Mononuclear cell (primary cell): ENCODE measurements at regions not wholly inside any gene's neighbourhood (a gene's known extent, or its start where the extent isn't known, plus 50 kb on each side); places are given as distances from the start of the nearest gene placed in this dataset.

Source experiments
- H3K27me3 ChIP-seq: 2 replicates; pipeline ENCODE4 v1.6.0; 2011; ENCODE audit warnings: low read length, control low read depth; ENCODE audit not compliant: insufficient read depth
- H3K4me1 ChIP-seq: 2 replicates; pipeline ENCODE4 v1.5.1; 2011; ENCODE audit warnings: mild to moderate bottlenecking, low read length, control low read depth; ENCODE audit not compliant: insufficient read depth
- H3K4me3 ChIP-seq: 2 replicates; pipeline ENCODE4 v1.5.1; 2011; ENCODE audit warnings: mild to moderate bottlenecking, low read length, moderate library complexity
- H3K9me3 ChIP-seq: 2 replicates; pipeline ENCODE4 v1.5.1; 2011; ENCODE audit warnings: low read depth, mild to moderate bottlenecking, control low read depth, low read length

DNA sequence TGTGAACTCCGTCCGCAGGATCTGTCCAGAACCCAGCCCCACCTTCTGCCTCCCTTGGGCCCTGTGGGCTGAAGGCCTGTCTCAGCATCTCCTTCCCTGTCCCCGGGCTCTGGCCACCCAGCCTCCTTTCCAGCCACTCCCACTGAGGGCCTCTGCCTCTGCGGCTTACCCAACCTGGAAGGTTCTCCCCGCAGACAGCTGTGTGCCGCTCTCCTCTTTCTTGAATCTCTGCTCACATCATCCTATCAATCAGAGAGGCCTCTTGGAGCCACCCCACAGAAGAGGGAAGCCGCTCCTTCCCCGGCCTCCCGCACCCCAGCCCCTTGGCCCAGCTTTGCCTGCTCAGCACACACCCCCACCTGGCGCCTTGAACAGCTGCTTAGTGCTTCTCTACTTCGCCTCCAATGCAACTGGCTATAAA, 81.5 kb upstream of the UNC5A start:
- peaks cover 3% of the 10 kb centered on the region for H3K27me3 ChIP-seq
- H3K4me3 ChIP-seq: no peak overlapping the region
- H3K4me1 ChIP-seq: no peaks in the 10 kb centered on the region
- no peaks in the 10 kb centered on the region for H3K9me3 ChIP-seq

GRCh38 chr5:176730815-176731475, 79.4 kb upstream of the UNC5A start:
- Histone ChIP-seq H3K4me1 (no peaks in the 10 kb centered on the region), H3K27me3 (peaks cover 3% of the 10 kb centered on the region), H3K9me3 (no peaks in the 10 kb centered on the region), H3K4me3 (no peak overlapping the region)

GRCh38 chr5:176731506-176732160, 78.7 kb upstream of the UNC5A start:
- H3K4me1 ChIP-seq: no peaks in the 10 kb centered on the region
- no peak overlapping the region for H3K4me3 ChIP-seq
- H3K27me3 ChIP-seq: peaks cover 2% of the 10 kb centered on the region
- H3K9me3 ChIP-seq: no peaks in the 10 kb centered on the region

DNA sequence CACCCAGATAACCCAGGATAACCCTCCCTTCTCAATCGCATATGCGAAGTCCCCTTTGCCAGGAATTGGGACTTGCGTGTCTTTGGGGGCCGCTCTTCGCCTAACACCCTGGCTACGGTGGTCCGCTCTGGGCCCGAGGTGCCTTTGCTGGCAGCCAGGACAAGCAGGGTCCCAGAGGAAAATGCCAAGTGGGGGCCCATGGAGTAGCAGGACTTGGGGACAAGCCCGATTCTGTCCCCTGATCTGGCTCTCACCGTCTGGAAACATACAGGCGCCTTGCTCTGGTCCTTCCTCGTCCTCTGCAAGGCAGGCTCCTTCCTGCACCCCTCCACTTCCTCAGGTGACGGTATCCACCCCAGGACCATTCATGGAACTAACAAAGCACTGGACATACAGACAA, 78.1 kb upstream of the UNC5A start:
- H3K27me3 ChIP-seq: no peaks in the 10 kb centered on the region
- no peak overlapping the region for H3K4me3 ChIP-seq
- H3K9me3 ChIP-seq: no peaks in the 10 kb centered on the region
- no peaks in the 10 kb centered on the region for H3K4me1 ChIP-seq

GRCh38 chr5:176732736-176733405, 77.5 kb upstream of the UNC5A start:
- no peak overlapping the region for H3K4me3 ChIP-seq
- H3K4me1 ChIP-seq: no peaks in the 10 kb centered on the region
- no peaks in the 10 kb centered on the region for H3K27me3 ChIP-seq
- no peaks in the 10 kb centered on the region for H3K9me3 ChIP-seq

- Histone ChIP-seq H3K4me1 (no peaks in the 10 kb centered on the region), H3K27me3 (no peaks in the 10 kb centered on the region), H3K4me3 (no peak overlapping the region), H3K9me3 (no peaks in the 10 kb centered on the region)
These were observed 76.7 kb upstream of the UNC5A start for GRCh38 chr5:176733406-176734262.

DNA sequence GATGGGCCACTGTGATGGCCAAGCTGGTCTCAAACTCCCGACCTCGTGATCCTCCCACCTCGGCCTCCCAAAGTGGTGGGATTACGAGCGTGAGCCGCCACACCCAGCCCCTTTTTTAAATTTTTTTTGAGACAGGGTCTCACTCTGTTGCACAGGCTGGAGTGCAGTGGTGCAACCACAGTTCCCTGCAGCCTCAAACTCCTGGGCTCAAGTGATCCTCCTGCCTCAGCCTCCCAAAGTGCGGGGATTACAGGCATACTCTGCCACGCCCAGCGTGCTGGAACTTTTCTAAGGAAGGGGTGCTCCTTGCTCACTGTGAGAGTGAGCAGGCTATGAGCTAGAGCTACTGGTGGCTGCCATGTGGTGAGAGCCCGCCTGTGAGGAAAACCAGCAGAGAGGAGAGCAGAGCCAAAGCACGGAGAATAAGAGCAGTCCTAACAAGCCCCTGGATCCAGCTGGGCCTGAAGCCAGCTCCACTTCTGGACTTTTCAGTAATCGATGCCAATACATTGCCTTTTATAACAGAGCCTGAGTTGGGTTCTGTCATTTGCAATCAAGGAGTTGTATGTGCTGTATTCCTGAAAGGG, 75.5 kb upstream of the UNC5A start:
- peaks cover 11% of the 10 kb centered on the region for H3K27me3 ChIP-seq

DNA sequence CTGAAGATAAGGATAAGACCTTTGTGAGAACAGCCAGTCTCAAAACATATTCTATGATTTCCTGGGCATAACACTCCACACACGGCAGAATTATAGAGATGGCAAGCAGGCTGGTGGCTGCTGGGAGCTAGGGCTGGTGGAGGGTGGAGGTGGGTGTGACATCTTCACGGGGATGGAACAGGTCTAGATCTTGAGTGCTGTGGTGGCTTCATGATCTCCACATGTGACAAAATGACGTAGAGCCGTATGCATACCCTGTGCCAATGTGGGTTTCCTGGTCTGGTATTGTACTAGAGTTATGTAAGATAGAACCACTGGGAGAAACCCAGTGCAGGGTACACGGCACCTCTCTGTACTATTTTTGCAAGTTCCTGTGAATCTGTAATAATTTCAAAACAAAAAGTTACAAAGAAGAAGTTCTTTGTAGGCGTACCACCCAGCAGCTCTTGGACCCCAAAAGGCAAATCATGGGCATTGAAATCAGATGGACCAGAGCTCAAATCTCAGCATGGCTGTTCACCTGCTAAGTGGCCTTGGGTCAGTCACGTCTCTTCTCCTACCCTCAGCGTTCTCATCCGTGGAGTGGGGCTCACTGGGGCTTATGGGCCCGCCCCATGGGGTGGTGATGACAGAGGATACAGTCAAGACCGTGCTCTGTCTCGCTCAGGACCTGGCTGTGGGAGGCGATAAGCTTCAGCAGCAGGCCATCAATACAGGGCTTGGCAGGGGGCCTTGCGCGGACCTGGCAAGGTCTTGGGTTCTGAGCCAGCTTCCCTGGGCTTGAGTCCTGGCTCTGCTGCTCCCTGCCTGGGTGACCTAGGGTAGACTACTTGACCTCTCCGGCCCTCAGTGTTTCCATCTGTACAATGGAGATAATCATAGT, 74.7 kb upstream of the UNC5A start:
- Histone ChIP-seq H3K4me1 (no peaks in the 10 kb centered on the region), H3K4me3 (no peak overlapping the region), H3K27me3 (peaks cover 14% of the 10 kb centered on the region), H3K9me3 (no peaks in the 10 kb centered on the region)

More for the DNA sequence above, 75.5 kb upstream of the UNC5A start:
- Histone ChIP-seq H3K4me3 (no peak overlapping the region), H3K9me3 (no peaks in the 10 kb centered on the region), H3K4me1 (no peaks in the 10 kb centered on the region)

- H3K27me3 ChIP-seq: peaks cover 19% of the 10 kb centered on the region
- H3K4me3 ChIP-seq: no peak overlapping the region
- no peaks in the 10 kb centered on the region for H3K4me1 ChIP-seq
- no peaks in the 10 kb centered on the region for H3K9me3 ChIP-seq
These were observed 73.9 kb upstream of the UNC5A start for GRCh38 chr5:176736301-176736930.

DNA sequence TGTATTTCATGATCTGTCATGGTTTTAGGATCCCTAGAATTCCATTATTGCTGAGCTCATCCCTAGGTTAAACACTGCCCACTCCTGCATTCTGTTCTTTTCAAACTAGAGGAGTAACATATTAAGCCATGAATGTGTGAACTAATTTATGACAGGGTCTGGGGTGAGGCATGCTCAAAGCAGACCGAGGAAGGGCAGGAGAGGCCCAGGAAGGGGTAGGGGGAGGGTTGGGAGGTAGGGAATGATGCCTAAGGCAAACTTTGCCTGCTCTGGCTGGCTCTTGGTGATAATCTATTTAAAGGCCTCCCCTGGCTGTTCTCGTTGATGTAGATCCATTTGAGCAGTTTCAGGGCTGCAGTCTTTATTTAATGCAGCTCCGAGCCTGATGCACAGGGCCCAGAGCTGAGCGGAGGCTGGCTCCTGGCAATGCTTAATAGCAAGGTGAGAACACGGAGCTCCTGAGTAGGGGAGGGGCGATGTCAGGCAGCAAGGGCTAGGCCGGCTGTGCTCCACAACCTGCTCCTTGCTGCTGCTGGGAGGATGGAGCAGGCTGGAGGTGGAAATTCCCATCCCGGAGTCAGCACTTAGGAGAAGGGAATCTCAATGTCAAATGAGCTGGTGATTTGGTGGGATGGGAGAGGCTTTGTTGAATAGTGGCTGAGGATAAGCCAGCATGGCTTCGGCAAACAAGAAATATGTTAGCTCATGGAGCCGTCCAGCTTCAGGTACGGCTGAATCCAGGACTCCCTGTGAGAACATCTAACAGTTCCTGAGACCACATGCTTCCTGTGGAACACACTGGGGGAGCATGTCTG, 73.2 kb upstream of the UNC5A start:
- H3K4me1 ChIP-seq: no peaks in the 10 kb centered on the region
- peaks cover 24% of the 10 kb centered on the region for H3K27me3 ChIP-seq
- no peaks in the 10 kb centered on the region for H3K9me3 ChIP-seq
- no peak overlapping the region for H3K4me3 ChIP-seq

DNA sequence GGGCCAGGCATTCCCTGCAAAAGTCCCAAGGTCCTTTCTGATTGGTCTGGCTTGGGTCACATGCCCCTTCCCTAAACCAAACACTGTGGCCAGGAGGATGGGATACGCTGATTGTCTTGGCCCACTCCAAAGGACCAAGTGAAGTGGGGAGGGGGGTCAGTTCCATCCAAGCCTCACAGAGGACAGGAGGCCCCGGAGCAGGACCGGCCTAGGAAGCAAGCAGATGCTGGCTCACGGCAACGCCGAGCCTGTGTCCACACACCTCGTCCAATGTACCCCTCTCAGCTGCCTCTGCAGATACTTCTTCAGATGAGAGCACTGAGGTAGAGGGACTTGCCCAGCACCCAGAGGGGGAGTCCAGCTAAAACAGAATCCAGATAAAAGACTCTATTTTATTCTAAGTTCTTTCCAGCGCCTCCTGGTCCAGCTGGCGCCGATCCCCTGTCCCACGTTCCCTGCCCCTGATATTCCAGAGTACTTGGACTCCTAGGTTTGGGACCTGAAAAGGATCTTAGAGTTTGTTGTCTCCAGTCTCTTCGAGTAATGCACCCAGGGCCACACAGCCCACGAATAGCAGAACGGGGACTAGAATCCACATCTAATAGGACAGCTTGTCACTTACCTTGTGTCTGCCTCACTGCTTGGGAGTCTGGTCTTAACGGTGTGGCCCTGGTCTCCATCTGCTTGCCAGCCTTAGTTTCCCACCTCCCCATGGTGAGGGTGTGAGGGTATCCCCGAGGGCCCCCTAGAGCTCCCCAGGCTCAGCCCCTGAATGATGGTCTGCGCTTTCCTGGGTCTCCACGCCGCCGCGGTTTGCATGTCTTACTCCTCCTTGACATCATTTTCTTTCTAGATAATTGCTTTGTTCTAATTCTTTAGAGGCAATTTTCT, 72.4 kb upstream of the UNC5A start:
- H3K4me3 ChIP-seq: no peak overlapping the region
- no peaks in the 10 kb centered on the region for H3K4me1 ChIP-seq
- peaks cover 31% of the 10 kb centered on the region for H3K27me3 ChIP-seq
- no peaks in the 10 kb centered on the region for H3K9me3 ChIP-seq

- H3K27me3 ChIP-seq: peaks cover 34% of the 10 kb centered on the region
- peaks cover 1% of the 10 kb centered on the region for H3K4me1 ChIP-seq
- no peaks in the 10 kb centered on the region for H3K9me3 ChIP-seq
- H3K4me3 ChIP-seq: no peak overlapping the region
These were observed 71.6 kb upstream of the UNC5A start for GRCh38 chr5:176738637-176739250.
